ENCODE measurements at regions not wholly inside any gene's neighbourhood (a gene's known extent, or its start where the extent isn't known, plus 50 kb on each side); places are given as distances from the start of the nearest gene placed in this dataset.
"Not testable (repeated sequence)": the region's sequence is repeated elsewhere in the genome, so short reads cannot be mapped to it uniquely, and the experiment has no call there.

- H3K4me1 ChIP-seq (ENCODE audit: control insufficient read depth in 1 of 2, low read depth in 2 of 2); DNase-seq (ENCODE audit: low spot score); ATAC-seq (ENCODE audit: insufficient number of reproducible peaks, low FRiP score, low read depth); H3K27me3 ChIP-seq (replicated peaks; ENCODE audit: insufficient read depth); H3K36me3 ChIP-seq; H3K27ac ChIP-seq; H3K4me3 ChIP-seq; H3K9me3 ChIP-seq: not testable (repeated sequence)
Measured at GRCh38 chr16:22572331-22573224, 61.9 kb downstream of the NPIPB5 start.

DNA sequence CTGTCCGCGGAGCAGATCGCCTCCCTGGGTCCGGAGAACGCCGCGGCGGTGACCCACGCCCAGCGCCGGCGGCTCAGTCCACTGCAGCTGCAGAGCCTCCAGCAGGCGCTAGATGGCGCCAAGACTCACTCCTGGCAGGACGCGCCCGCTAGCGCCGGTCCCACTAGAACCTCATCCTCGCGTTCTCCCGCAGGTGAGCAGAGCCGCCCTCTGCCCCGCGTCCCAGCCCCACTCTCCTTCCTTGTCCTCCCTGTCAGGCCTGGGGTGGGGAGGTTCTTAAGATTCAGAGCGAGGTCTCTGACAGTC, 62.5 kb downstream of the NPIPB5 start:
- peak; percentile 20 for ATAC-seq (ENCODE audit: insufficient number of reproducible peaks, low FRiP score, low read depth)
- not testable (repeated sequence) for H3K27ac ChIP-seq; H3K9me3 ChIP-seq; H3K4me3 ChIP-seq; DNase-seq (ENCODE audit: low spot score); H3K27me3 ChIP-seq (replicated peaks; ENCODE audit: insufficient read depth); H3K36me3 ChIP-seq; H3K4me1 ChIP-seq (ENCODE audit: control insufficient read depth in 1 of 2, low read depth in 2 of 2)

GRCh38 chr16:22576506-22576905, 65.8 kb downstream of the NPIPB5 start:
- H3K4me3 ChIP-seq; H3K27ac ChIP-seq; H3K36me3 ChIP-seq; DNase-seq (ENCODE audit: low spot score); H3K27me3 ChIP-seq (replicated peaks; ENCODE audit: insufficient read depth); ATAC-seq (ENCODE audit: insufficient number of reproducible peaks, low FRiP score, low read depth); H3K9me3 ChIP-seq; H3K4me1 ChIP-seq (ENCODE audit: control insufficient read depth in 1 of 2, low read depth in 2 of 2): not testable (repeated sequence)

GRCh38 chr16:22583195-22583594, 72.5 kb downstream of the NPIPB5 start:
- not testable (repeated sequence) for H3K4me3 ChIP-seq; ATAC-seq (ENCODE audit: insufficient number of reproducible peaks, low FRiP score, low read depth); H3K4me1 ChIP-seq (ENCODE audit: control insufficient read depth in 1 of 2, low read depth in 2 of 2); H3K36me3 ChIP-seq; H3K27ac ChIP-seq; DNase-seq (ENCODE audit: low spot score); H3K27me3 ChIP-seq (replicated peaks; ENCODE audit: insufficient read depth); H3K9me3 ChIP-seq

- DNase-seq (ENCODE audit: low spot score); ATAC-seq (ENCODE audit: insufficient number of reproducible peaks, low FRiP score, low read depth); H3K4me1 ChIP-seq (ENCODE audit: control insufficient read depth in 1 of 2, low read depth in 2 of 2); H3K27ac ChIP-seq; H3K36me3 ChIP-seq; H3K4me3 ChIP-seq; H3K27me3 ChIP-seq (replicated peaks; ENCODE audit: insufficient read depth); H3K9me3 ChIP-seq: not testable (repeated sequence)
Measured at GRCh38 chr16:22584459-22584858, 73.8 kb downstream of the NPIPB5 start.

DNA sequence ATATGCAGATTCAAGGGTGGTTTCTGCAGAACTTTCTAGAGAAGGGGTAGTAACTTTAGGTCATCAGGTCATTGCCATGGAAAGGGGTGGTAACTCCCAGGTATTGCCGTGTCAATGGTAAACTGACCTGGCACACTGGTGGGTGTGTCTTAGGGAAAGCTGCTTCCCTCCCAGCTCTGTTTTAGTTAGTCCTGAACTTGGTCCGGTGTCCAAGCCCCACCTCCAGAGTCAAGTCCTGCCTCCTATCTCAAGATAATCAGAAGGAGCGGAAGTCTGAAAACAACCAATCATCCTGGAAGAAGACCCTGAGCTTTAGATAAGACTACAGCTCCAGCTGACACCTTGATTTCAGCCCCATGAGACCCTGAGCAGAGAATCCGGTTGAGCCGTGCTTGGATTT, 74.2 kb downstream of the NPIPB5 start:
- H3K4me1 ChIP-seq (ENCODE audit: control insufficient read depth in 1 of 2, low read depth in 2 of 2); ATAC-seq (ENCODE audit: insufficient number of reproducible peaks, low FRiP score, low read depth); H3K36me3 ChIP-seq; H3K4me3 ChIP-seq; H3K27ac ChIP-seq; H3K27me3 ChIP-seq (replicated peaks; ENCODE audit: insufficient read depth); DNase-seq (ENCODE audit: low spot score); H3K9me3 ChIP-seq: not testable (repeated sequence)

DNA sequence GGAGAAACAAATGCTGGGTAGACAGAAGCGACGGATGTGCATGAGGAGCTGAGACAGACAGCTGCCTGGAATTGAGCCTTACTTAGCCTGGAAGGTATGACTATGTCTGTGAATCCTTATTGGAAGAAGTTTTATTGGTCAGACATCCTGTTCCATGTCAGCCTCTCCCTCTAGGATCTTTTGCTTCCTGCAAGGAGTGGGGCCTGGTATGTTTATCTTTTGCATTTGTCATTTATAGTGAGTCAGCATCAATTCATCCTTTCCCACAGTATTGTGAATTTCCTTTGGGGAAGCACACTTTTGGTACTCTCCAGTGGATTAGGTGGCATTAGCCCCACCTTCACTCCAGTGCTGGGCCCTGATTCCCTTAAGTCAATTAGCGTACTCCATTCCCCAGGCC, 74.7 kb downstream of the NPIPB5 start:
- H3K4me1 ChIP-seq (ENCODE audit: control insufficient read depth in 1 of 2, low read depth in 2 of 2); DNase-seq (ENCODE audit: low spot score); H3K27me3 ChIP-seq (replicated peaks; ENCODE audit: insufficient read depth); ATAC-seq (ENCODE audit: insufficient number of reproducible peaks, low FRiP score, low read depth); H3K27ac ChIP-seq; H3K4me3 ChIP-seq; H3K9me3 ChIP-seq; H3K36me3 ChIP-seq: not testable (repeated sequence)

DNA sequence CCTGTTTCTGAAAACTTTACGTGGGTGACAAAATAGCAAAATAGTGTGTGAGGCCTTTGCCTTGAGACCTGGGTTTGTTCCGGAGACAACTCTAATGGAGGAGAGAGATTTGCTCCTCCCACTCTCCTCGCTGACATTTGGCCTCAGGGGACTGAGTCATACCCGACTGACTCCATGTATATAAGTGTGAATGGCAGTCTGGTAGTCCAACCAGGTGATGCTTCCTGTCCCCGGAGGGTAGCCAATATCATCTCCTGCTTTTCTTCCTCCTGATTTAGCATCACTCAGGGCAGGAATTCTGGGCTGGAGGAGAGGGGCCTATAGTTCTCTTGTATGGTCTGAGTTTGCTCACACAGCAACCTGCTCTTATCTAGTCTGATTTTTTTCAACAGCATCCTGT, 76.0 kb downstream of the NPIPB5 start:
- not testable (repeated sequence) for H3K4me1 ChIP-seq (ENCODE audit: control insufficient read depth in 1 of 2, low read depth in 2 of 2); H3K27me3 ChIP-seq (replicated peaks; ENCODE audit: insufficient read depth); H3K27ac ChIP-seq; H3K36me3 ChIP-seq; ATAC-seq (ENCODE audit: insufficient number of reproducible peaks, low FRiP score, low read depth); H3K9me3 ChIP-seq; DNase-seq (ENCODE audit: low spot score); H3K4me3 ChIP-seq

GRCh38 chr16:22589757-22590156, 79.1 kb downstream of the NPIPB5 start:
- not testable (repeated sequence) for H3K27me3 ChIP-seq (replicated peaks; ENCODE audit: insufficient read depth); H3K4me1 ChIP-seq (ENCODE audit: control insufficient read depth in 1 of 2, low read depth in 2 of 2); H3K36me3 ChIP-seq; H3K27ac ChIP-seq; H3K9me3 ChIP-seq; ATAC-seq (ENCODE audit: insufficient number of reproducible peaks, low FRiP score, low read depth); H3K4me3 ChIP-seq; DNase-seq (ENCODE audit: low spot score)

GRCh38 chr16:22596445-22597045, 85.9 kb downstream of the NPIPB5 start:
- DNase-seq (ENCODE audit: low spot score); H3K36me3 ChIP-seq; H3K4me3 ChIP-seq; ATAC-seq (ENCODE audit: insufficient number of reproducible peaks, low FRiP score, low read depth); H3K27ac ChIP-seq; H3K4me1 ChIP-seq (ENCODE audit: control insufficient read depth in 1 of 2, low read depth in 2 of 2); H3K9me3 ChIP-seq; H3K27me3 ChIP-seq (replicated peaks; ENCODE audit: insufficient read depth): not testable (repeated sequence)

DNA sequence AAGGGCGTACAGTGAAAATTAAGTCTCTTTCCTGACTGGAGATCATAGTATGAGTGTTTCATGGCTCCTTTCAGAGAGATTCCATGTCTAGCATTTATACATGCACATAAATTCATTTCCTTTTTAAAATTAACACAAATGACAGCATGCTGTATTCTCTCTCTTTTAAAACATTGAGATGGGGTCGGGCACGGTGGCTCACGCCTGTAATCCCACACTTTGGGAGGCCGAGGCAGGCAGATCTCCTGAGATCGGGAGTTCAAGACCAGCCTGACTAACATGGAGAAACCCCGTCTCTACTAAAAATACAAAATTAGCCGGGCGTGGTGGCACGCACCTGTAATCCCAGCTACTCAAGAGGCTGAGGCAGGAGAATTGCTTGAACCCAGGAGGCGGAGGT, 93.1 kb downstream of the NPIPB5 start:
- not testable (repeated sequence) for H3K4me1 ChIP-seq (ENCODE audit: control insufficient read depth in 1 of 2, low read depth in 2 of 2); ATAC-seq (ENCODE audit: insufficient number of reproducible peaks, low FRiP score, low read depth); DNase-seq (ENCODE audit: low spot score); H3K4me3 ChIP-seq; H3K36me3 ChIP-seq; H3K9me3 ChIP-seq; H3K27me3 ChIP-seq (replicated peaks; ENCODE audit: insufficient read depth); H3K27ac ChIP-seq

DNA sequence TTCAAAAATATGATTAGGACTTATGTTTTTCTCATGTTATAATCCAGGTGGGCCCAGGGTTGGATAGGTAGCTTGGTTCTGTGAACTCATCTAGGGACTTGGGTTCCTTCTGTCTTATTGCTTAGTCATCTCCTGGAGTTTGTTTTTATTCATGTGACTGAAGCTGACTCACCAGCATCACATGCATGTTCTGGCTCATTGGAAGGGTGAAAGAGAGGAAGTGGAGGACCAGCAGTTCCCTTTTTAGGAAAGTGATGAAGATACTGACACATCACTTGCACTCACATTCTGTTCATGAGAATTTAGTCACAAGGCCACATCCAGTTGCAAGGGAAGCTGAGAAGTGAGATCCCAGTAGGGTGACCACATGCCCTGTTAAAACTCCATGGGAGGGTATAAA, 95.9 kb downstream of the NPIPB5 start:
- not testable (repeated sequence) for ATAC-seq (ENCODE audit: insufficient number of reproducible peaks, low FRiP score, low read depth); H3K27ac ChIP-seq; DNase-seq (ENCODE audit: low spot score); H3K4me3 ChIP-seq; H3K36me3 ChIP-seq; H3K4me1 ChIP-seq (ENCODE audit: control insufficient read depth in 1 of 2, low read depth in 2 of 2); H3K9me3 ChIP-seq; H3K27me3 ChIP-seq (replicated peaks; ENCODE audit: insufficient read depth)

- DNase-seq (ENCODE audit: low spot score); H3K27ac ChIP-seq; H3K4me3 ChIP-seq; ATAC-seq (ENCODE audit: insufficient number of reproducible peaks, low FRiP score, low read depth); H3K36me3 ChIP-seq; H3K4me1 ChIP-seq (ENCODE audit: control insufficient read depth in 1 of 2, low read depth in 2 of 2); H3K9me3 ChIP-seq; H3K27me3 ChIP-seq (replicated peaks; ENCODE audit: insufficient read depth): not testable (repeated sequence)
Measured at GRCh38 chr16:22609798-22610197, 99.1 kb downstream of the NPIPB5 start.

Data from thoracic aorta (tissue), 2 donors.